Naive thymus-derived CD4-positive, alpha-beta T cell (primary cell): ENCODE measurements at regions not wholly inside any gene's neighbourhood (a gene's known extent, or its start where the extent isn't known, plus 50 kb on each side); places are given as distances from the start of the nearest gene placed in this dataset.
"Not testable (repeated sequence)": the region's sequence is repeated elsewhere in the genome, so short reads cannot be mapped to it uniquely, and the experiment has no call there.

ENCODE experiments used
- ATAC-seq: fragments of 150-1000 bp; cut with Tn5 transposase; 2 replicates; pipeline ENCODE4 v1.10.0; 2021; ENCODE audit warnings: mild to moderate bottlenecking, moderate library complexity
- CTCF ChIA-PET: fragments of 350-600 bp; sonication (Branson Sonifier 250); formaldehyde crosslinking; loops from one replicate; lab custom pipeline; 2021; ENCODE audit warnings: antibody characterized with exemption; lab: Charles Lee
- POLR2A ChIA-PET: fragments of 350-600 bp; sonication (Branson Sonifier 250); formaldehyde crosslinking; loops from one replicate; lab custom pipeline; 2021; ENCODE audit warnings: antibody characterized with exemption, inconsistent platforms; lab: Charles Lee
- DNase-seq, 9 donors: peaks; one replicate each; pipeline versions ENCODE4 v3.0.0 to v3.0.0-alpha.2; 2020 to 2022; ENCODE audit warnings: mixed read lengths in 1 of 9
- H3K27ac ChIP-seq: one replicate; pipeline ENCODE4 v1.7.0; 2013; ENCODE audit warnings: mild to moderate bottlenecking, low read depth, low read length, moderate library complexity
- H3K27me3 ChIP-seq, 2 donors: one replicate each; pipeline ENCODE4 v1.7.0; 2013; ENCODE audit warnings: low read length in 2 of 2, mild to moderate bottlenecking in 2 of 2, moderate library complexity in 2 of 2; ENCODE audit not compliant: control insufficient read depth in 2 of 2, insufficient read depth in 2 of 2
- H3K36me3 ChIP-seq, 3 experiments: 1 replicate in 2 of 3; 2 replicates in 1 of 3; pipeline ENCODE4 v1.7.0; 2013; ENCODE audit warnings: low read length in 3 of 3, mild to moderate bottlenecking in 3 of 3, moderate library complexity in 1 of 3; ENCODE audit not compliant: insufficient read depth in 3 of 3, control insufficient read depth in 2 of 3
- H3K4me1 ChIP-seq, 2 donors: one replicate each; pipeline ENCODE4 v1.7.0; 2013; ENCODE audit warnings: low read length in 2 of 2, mild to moderate bottlenecking in 2 of 2, moderate library complexity in 1 of 2; ENCODE audit not compliant: control insufficient read depth in 2 of 2, insufficient read depth in 2 of 2
- H3K4me3 ChIP-seq: 2 replicates; pipeline ENCODE4 v1.7.0; 2013; ENCODE audit warnings: mild to moderate bottlenecking, low read length
- H3K9me3 ChIP-seq, 3 experiments: 1 replicate in 2 of 3; 2 replicates in 1 of 3; pipeline ENCODE4 v1.7.0; 2013; ENCODE audit warnings: low read length in 3 of 3; ENCODE audit not compliant: control insufficient read depth in 2 of 3
- H3K27ac Mint-ChIP-seq, 9 donors: one replicate each; pipeline ENCODE4 v1.8.0; 2020 to 2022; ENCODE audit warnings: mixed read lengths in 9 of 9, mild to moderate bottlenecking in 8 of 9, moderate library complexity in 5 of 9, inconsistent platforms in 2 of 9
- H3K27me3 Mint-ChIP-seq, 5 donors: one replicate each; pipeline ENCODE4 v1.8.0; 2021 to 2022; ENCODE audit warnings: mixed read lengths in 5 of 5, mild to moderate bottlenecking in 1 of 5
- H3K36me3 Mint-ChIP-seq, 5 donors: one replicate each; pipeline ENCODE4 v1.8.0; 2020 to 2022; ENCODE audit warnings: mixed read lengths in 5 of 5, mild to moderate bottlenecking in 3 of 5, inconsistent platforms in 1 of 5
- H3K4me1 Mint-ChIP-seq, 7 donors: one replicate each; pipeline ENCODE4 v1.8.0; 2020 to 2022; ENCODE audit warnings: mixed read lengths in 7 of 7, mild to moderate bottlenecking in 3 of 7, inconsistent platforms in 1 of 7
- H3K4me3 Mint-ChIP-seq, 10 donors: one replicate each; pipeline ENCODE4 v1.8.0; 2020 to 2022; ENCODE audit warnings: mild to moderate bottlenecking in 10 of 10, mixed read lengths in 10 of 10, moderate library complexity in 6 of 10, inconsistent platforms in 2 of 10
- H3K9me3 Mint-ChIP-seq, 11 donors: one replicate each; pipeline ENCODE4 v1.8.0; 2020 to 2022; ENCODE audit warnings: mixed read lengths in 11 of 11, mild to moderate bottlenecking in 4 of 11, inconsistent platforms in 1 of 11, moderate library complexity in 1 of 11
- intact Hi-C, 2 donors: fragments of 100-400 bp; cut with micrococcal nuclease; formaldehyde crosslinking; loops; one replicate each; pipeline ENCODE4 v1.15.1; 2023

GRCh38 chr13:43964698-43965458 is 85.2 kb downstream of the LACC1 start:
- H3K4me3 ChIP-seq: no peak overlapping the region
- Mint-ChIP-seq H3K4me3 (no peak overlapping the region), H3K9me3 (peaks cover 0 to 3% (median 0%) of the 10 kb centered on the region in 11 donors), H3K27ac (no peak overlapping the region), H3K36me3 (peaks cover 0 to 3% (median 0%) of the 10 kb centered on the region in 5 donors), H3K27me3 (no peaks in the 10 kb centered on the region), H3K4me1 (no peaks in the 10 kb centered on the region)
- CTCF ChIA-PET: no interaction called here
- no peaks in the 10 kb centered on the region for H3K4me1 ChIP-seq
- ATAC-seq (no peak), DNase-seq (no peak)
- POLR2A ChIA-PET: no interaction called here
- H3K27me3 ChIP-seq: no peaks in the 10 kb centered on the region
- intact Hi-C loops: no loop called here
- no peak overlapping the region for H3K27ac ChIP-seq
- no peaks in the 10 kb centered on the region for H3K9me3 ChIP-seq
- H3K36me3 ChIP-seq: no peaks in the 10 kb centered on the region

GRCh38 chr13:43965459-43965845 is 85.7 kb downstream of the LACC1 start:
- no peaks in the 10 kb centered on the region for H3K36me3 ChIP-seq
- peaks cover 0 to 3% (median 0%) of the 10 kb centered on the region in 11 donors for H3K9me3 Mint-ChIP-seq
- ATAC-seq: no peak
- POLR2A ChIA-PET: no interaction called here
- DNase-seq: no peak
- H3K9me3 ChIP-seq: no peaks in the 10 kb centered on the region
- no peaks in the 10 kb centered on the region for H3K27me3 Mint-ChIP-seq
- no peaks in the 10 kb centered on the region for H3K4me1 Mint-ChIP-seq
- no peaks in the 10 kb centered on the region for H3K27me3 ChIP-seq
- intact Hi-C loops: no loop called here
- H3K36me3 Mint-ChIP-seq: peaks cover 0 to 3% (median 0%) of the 10 kb centered on the region in 5 donors
- H3K27ac Mint-ChIP-seq: no peak overlapping the region
- CTCF ChIA-PET: no interaction called here
- H3K4me3 Mint-ChIP-seq: no peak overlapping the region
- H3K27ac ChIP-seq: no peak overlapping the region
- no peak overlapping the region for H3K4me3 ChIP-seq
- no peaks in the 10 kb centered on the region for H3K4me1 ChIP-seq

- H3K27ac ChIP-seq, CTCF ChIA-PET, H3K4me3 ChIP-seq, H3K4me1 Mint-ChIP-seq, H3K4me1 ChIP-seq, POLR2A ChIA-PET, DNase-seq, H3K4me3 Mint-ChIP-seq, H3K27me3 Mint-ChIP-seq, H3K36me3 ChIP-seq, intact Hi-C loops, H3K36me3 Mint-ChIP-seq, H3K9me3 Mint-ChIP-seq, H3K9me3 ChIP-seq, H3K27ac Mint-ChIP-seq, H3K27me3 ChIP-seq: not testable (repeated sequence)
- ATAC-seq: peak; percentile 32
Measured at GRCh38 chr13:43968251-43968942, 88.7 kb downstream of the LACC1 start.

- CTCF ChIA-PET, H3K27ac Mint-ChIP-seq: not testable (repeated sequence)
Measured at GRCh38 chr13:43968943-43969690, 89.4 kb downstream of the LACC1 start.

GRCh38 chr13:43969919-43970318 is 90.2 kb downstream of the LACC1 start:
- H3K4me1 ChIP-seq, CTCF ChIA-PET, H3K9me3 Mint-ChIP-seq, intact Hi-C loops, H3K36me3 ChIP-seq, H3K27ac ChIP-seq, H3K27me3 Mint-ChIP-seq, H3K27ac Mint-ChIP-seq, H3K4me1 Mint-ChIP-seq, DNase-seq, H3K4me3 ChIP-seq, H3K27me3 ChIP-seq, H3K36me3 Mint-ChIP-seq, ATAC-seq, H3K9me3 ChIP-seq, POLR2A ChIA-PET, H3K4me3 Mint-ChIP-seq: not testable (repeated sequence)

More at GRCh38 chr13:43968943-43969690, 89.4 kb downstream of the LACC1 start:
- H3K4me3 Mint-ChIP-seq, H3K36me3 Mint-ChIP-seq, DNase-seq, H3K9me3 Mint-ChIP-seq, H3K27me3 ChIP-seq, H3K9me3 ChIP-seq, POLR2A ChIA-PET, H3K4me1 ChIP-seq, H3K27me3 Mint-ChIP-seq, H3K4me3 ChIP-seq, ATAC-seq, H3K27ac ChIP-seq, intact Hi-C loops, H3K36me3 ChIP-seq, H3K4me1 Mint-ChIP-seq: not testable (repeated sequence)

- H3K27me3 ChIP-seq, POLR2A ChIA-PET, H3K4me3 Mint-ChIP-seq, H3K36me3 ChIP-seq, H3K27ac Mint-ChIP-seq, H3K9me3 ChIP-seq, H3K4me3 ChIP-seq, H3K27me3 Mint-ChIP-seq, intact Hi-C loops, H3K27ac ChIP-seq, H3K9me3 Mint-ChIP-seq, H3K4me1 ChIP-seq, DNase-seq, CTCF ChIA-PET, H3K4me1 Mint-ChIP-seq, H3K36me3 Mint-ChIP-seq: not testable (repeated sequence)
- peak; percentile 8 for ATAC-seq
Measured at GRCh38 chr13:43970520-43971242, 91.0 kb downstream of the LACC1 start.
